PC-9 (cell line): ENCODE measurements at regions not wholly inside any gene's neighbourhood (a gene's known extent, or its start where the extent isn't known, plus 50 kb on each side); places are given as distances from the start of the nearest gene placed in this dataset.

Experiments
- EZH2 ChIP-seq: fragments of 200-600 bp; sonication (generic); IDR thresholded peaks from 2 replicates; pipeline ENCODE4 v1.8.0; 2017; ENCODE audit warnings: antibody characterized with exemption, low read depth
- TF ChIP-seq, protein P1 (sequence below): fragments of 200-600 bp; sonication (generic); conservative IDR thresholded peaks from 2 replicates; pipeline ENCODE4 v1.6.1; 2017; ENCODE audit warnings: mixed run types, antibody characterized with exemption, mild to moderate bottlenecking, moderate library complexity

- TF ChIP-seq, protein P1, sequence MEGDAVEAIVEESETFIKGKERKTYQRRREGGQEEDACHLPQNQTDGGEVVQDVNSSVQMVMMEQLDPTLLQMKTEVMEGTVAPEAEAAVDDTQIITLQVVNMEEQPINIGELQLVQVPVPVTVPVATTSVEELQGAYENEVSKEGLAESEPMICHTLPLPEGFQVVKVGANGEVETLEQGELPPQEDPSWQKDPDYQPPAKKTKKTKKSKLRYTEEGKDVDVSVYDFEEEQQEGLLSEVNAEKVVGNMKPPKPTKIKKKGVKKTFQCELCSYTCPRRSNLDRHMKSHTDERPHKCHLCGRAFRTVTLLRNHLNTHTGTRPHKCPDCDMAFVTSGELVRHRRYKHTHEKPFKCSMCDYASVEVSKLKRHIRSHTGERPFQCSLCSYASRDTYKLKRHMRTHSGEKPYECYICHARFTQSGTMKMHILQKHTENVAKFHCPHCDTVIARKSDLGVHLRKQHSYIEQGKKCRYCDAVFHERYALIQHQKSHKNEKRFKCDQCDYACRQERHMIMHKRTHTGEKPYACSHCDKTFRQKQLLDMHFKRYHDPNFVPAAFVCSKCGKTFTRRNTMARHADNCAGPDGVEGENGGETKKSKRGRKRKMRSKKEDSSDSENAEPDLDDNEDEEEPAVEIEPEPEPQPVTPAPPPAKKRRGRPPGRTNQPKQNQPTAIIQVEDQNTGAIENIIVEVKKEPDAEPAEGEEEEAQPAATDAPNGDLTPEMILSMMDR = no peak
- TF ChIP-seq EZH2 = no peak
Measured at GRCh38 chrX:140149761-140150160, 184.4 kb upstream of the CXorf66 start.
